ENCODE measurements at regions not wholly inside any gene's neighbourhood (a gene's known extent, or its start where the extent isn't known, plus 50 kb on each side); places are given as distances from the start of the nearest gene placed in this dataset.
"Not testable (repeated sequence)": the region's sequence is repeated elsewhere in the genome, so short reads cannot be mapped to it uniquely, and the experiment has no call there.

DNA sequence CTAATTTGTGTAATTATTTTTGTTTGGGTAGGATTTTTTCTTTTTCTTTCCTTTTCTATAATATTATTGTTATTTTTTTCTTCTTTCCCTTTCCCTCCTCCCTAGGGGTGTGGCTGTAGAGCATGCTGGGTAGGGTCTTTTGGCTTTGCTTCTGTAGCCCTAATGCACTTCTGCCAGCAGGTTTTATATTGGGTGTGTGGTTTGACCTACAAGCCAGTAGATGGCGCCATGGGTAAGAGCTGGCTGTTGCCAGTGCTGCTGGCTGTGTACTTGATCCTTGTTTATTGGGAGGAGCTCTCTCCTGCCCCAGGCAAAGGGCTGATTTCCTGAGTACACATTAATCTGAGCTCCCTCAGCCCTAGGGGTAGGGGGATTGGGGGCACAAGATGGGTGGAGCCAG is 67.7 kb upstream of the PARP4 start:
- Mint-ChIP-seq H3K4me3 (peak overlapping the region; percentile 59), H3K9me3 (peaks cover 25% of the 10 kb centered on the region)
- H3K27me3 Mint-ChIP-seq (ENCODE audit: low read depth); H3K27ac Mint-ChIP-seq; H3K36me3 Mint-ChIP-seq; H3K4me1 Mint-ChIP-seq; POLR2A ChIA-PET: not testable (repeated sequence)
- TF ChIP-seq, protein P1, sequence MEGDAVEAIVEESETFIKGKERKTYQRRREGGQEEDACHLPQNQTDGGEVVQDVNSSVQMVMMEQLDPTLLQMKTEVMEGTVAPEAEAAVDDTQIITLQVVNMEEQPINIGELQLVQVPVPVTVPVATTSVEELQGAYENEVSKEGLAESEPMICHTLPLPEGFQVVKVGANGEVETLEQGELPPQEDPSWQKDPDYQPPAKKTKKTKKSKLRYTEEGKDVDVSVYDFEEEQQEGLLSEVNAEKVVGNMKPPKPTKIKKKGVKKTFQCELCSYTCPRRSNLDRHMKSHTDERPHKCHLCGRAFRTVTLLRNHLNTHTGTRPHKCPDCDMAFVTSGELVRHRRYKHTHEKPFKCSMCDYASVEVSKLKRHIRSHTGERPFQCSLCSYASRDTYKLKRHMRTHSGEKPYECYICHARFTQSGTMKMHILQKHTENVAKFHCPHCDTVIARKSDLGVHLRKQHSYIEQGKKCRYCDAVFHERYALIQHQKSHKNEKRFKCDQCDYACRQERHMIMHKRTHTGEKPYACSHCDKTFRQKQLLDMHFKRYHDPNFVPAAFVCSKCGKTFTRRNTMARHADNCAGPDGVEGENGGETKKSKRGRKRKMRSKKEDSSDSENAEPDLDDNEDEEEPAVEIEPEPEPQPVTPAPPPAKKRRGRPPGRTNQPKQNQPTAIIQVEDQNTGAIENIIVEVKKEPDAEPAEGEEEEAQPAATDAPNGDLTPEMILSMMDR (IDR thresholded peaks at IDR 0.05), result peak; percentile 36
- peak; percentile 28 for DNase-seq (ENCODE audit: low spot score)
- peak; percentile 58; the same call in 1 of the 2 replicates for ATAC-seq
- CTCF ChIA-PET, result interaction anchor here (0.7 to 1.8 kb wide), 6 partner anchors 39 to 114 kb away, joined by 3 to 6 read pairs (median 4); partner anchors contain the start of gene ATP12A

DNA sequence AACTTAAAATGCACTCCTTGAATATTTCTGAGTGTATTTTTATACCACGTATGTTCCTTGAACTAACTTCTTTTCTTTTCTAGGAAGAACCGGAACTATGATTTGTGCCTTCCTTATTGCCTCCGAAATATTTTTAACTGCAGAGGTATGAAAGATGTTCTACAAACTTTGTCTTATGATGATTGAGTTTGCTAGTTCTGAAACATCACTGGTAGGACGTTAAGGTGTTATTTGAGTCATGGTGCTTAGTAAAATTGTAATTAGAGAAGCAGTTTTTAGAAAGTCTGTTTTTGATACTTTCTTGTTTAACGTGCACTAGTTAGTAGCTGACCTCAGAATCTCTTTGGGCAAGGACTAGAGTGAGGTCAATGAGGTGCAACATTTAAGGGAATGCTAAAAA is 69.0 kb upstream of the PARP4 start:
- H3K27me3 Mint-ChIP-seq (ENCODE audit: low read depth); H3K4me1 Mint-ChIP-seq; H3K27ac Mint-ChIP-seq; H3K4me3 Mint-ChIP-seq; POLR2A ChIA-PET; DNase-seq (ENCODE audit: low spot score); ATAC-seq; H3K36me3 Mint-ChIP-seq: not testable (repeated sequence)
- CTCF ChIA-PET, result interaction anchor here (1.4 kb wide), 1 partner anchor 98 kb away, joined by 3 read pairs; the partner anchor contains the start of gene ATP12A
- H3K9me3 Mint-ChIP-seq, result peaks cover 14% of the 10 kb centered on the region

DNA sequence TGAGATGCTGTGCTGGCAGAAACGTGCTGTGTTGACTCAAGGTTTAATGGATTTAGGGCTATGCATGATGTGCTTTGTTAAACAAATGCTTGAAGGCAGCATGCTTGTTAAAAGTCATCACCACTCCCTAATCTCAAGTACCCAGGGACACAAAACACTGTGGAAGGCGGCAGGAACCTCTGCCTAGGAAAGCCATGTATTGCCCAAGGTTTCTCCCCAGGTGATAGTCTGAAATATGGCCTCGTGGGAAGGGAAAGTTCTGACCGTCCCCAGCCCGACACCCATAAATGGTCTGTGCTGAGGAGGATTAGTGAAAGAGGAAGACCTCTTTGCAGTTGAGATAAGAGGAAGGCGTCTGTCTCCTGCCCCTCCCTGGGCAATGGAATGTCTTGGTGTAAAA is 79.1 kb upstream of the PARP4 start:
- DNase-seq (ENCODE audit: low spot score); ATAC-seq; H3K27ac Mint-ChIP-seq; CTCF ChIA-PET; H3K27me3 Mint-ChIP-seq (ENCODE audit: low read depth); H3K4me3 Mint-ChIP-seq; POLR2A ChIA-PET: not testable (repeated sequence)
- Mint-ChIP-seq H3K9me3 (peaks cover 14% of the 10 kb centered on the region), H3K4me1 (peaks cover 14% of the 10 kb centered on the region), H3K36me3 (peaks cover 13% of the 10 kb centered on the region)

DNA sequence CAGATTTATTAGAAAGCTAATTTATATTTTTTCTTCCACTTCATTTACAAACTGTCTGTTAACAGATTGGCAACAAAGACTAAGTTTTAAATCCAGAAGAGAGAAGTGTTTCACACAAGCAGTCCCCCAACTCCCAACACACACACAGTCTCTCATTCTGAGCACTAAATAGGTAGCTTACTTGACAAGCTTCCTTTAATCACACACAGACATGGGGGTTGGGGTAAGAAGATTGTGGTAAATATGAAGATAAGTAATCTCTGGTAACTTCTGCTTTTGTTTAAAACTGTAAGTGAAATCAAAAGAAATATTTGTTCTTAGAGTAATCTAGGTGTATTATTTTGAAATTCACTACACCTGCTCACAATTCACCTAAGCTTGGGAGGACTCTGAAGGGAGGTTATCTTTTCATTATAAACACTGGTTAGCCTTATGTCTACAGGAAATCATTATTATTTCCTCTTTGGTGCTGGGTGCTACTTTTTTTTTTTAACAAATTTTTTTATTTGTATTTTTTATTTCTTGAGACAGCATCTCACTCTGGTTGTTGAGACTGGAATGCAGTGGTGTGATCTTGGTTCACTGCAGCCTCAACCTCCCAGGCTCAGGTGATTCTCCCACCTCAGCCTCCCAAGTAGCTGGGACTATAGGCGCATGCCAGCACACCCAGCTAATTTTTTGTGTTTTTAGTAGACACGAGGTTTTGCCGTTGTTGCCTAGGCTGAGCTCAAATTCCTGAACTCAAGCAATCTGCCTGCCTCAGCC is 82.1 kb upstream of the ATP12A start:
- POLR2A ChIA-PET, result not testable (repeated sequence)

DNA sequence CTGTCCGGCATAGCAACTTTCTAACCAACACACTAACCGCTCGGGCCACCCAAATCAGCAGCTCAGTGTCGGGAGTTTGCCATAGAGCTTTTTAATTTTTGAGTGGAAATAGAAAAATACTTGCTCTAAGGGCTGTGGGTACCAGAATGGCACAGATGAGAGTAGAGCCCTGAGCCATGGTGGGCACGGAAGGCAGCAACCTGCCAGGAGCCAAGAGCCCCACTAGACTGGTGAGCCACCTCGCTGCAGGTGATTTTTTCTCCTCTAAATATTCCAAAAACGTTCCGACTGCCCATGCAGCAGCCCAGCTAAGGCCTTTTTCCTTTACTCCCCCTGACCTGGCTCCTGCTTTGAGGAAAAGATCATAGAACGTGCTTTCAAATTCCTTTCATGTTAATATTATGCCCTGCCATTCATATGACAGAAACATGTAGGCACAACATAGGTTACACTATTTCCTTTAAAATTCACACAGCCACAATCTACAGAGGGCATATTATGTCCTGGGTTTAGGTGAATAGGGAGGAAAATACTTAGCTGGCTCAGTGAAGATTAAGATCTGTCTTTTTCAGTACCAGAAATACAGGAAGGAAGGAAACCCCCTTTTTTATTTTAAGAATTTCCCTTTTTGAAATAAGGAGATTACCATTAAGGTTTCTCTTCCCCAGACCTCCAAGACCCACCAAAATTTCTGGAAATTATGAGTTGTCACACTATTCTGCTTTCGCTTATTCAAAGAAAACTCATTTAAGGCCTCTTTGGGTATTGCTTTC is 81.0 kb upstream of the ATP12A start:
- Mint-ChIP-seq H3K27me3 (ENCODE audit: low read depth) (peaks cover 15% of the 10 kb centered on the region), H3K9me3 (peaks cover 14% of the 10 kb centered on the region)
- H3K36me3 Mint-ChIP-seq; H3K27ac Mint-ChIP-seq; POLR2A ChIA-PET; H3K4me3 Mint-ChIP-seq; DNase-seq (ENCODE audit: low spot score); ATAC-seq; H3K4me1 Mint-ChIP-seq; CTCF ChIA-PET: not testable (repeated sequence)

More for the DNA sequence above, 82.1 kb upstream of the ATP12A start:
- CTCF ChIA-PET; H3K9me3 Mint-ChIP-seq; DNase-seq (ENCODE audit: low spot score); ATAC-seq; H3K4me3 Mint-ChIP-seq; H3K27ac Mint-ChIP-seq; H3K36me3 Mint-ChIP-seq; H3K4me1 Mint-ChIP-seq; H3K27me3 Mint-ChIP-seq (ENCODE audit: low read depth): not testable (repeated sequence)

DNA sequence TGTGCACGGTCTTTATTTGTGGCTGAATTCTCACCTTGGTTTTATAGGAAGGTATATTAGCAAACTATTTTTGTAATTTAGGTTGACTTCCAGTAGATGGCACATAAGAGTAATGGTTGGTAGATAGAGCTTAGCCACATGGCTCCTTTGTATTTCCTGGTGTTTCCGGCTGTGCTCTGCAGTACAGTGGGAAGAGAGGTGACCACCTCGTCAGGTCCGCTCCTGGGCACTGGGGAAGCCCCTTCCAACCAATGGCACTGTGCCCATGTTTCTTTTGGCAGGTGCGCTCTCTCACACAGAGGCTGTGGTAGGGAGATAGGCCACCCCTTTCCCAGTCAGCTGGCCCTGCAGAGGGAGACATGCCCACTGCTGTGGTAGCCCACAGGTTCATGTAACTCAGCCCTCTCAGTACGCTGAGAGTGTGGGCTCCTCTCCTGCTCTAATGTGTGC is 74.3 kb upstream of the ATP12A start:
- TF ChIP-seq NR3C1 (CRISPR knock-in tag; conservative IDR thresholded peaks at IDR 0.05; ENCODE audit: low read depth), result no peak
- TF ChIP-seq, protein P2, sequence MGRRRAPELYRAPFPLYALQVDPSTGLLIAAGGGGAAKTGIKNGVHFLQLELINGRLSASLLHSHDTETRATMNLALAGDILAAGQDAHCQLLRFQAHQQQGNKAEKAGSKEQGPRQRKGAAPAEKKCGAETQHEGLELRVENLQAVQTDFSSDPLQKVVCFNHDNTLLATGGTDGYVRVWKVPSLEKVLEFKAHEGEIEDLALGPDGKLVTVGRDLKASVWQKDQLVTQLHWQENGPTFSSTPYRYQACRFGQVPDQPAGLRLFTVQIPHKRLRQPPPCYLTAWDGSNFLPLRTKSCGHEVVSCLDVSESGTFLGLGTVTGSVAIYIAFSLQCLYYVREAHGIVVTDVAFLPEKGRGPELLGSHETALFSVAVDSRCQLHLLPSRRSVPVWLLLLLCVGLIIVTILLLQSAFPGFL (CRISPR knock-in tag; IDR thresholded peaks at IDR 0.05; ENCODE audit: borderline replicate concordance), result no peak
- Mint-ChIP-seq H3K4me3 (no peak overlapping the region), H3K27ac (no peak overlapping the region), H3K9me3 (peaks cover 18% of the 10 kb centered on the region), H3K27me3 (ENCODE audit: low read depth) (peaks cover 22% of the 10 kb centered on the region), H3K4me1 (no peaks in the 10 kb centered on the region), H3K36me3 (no peaks in the 10 kb centered on the region)
- DNase-seq (ENCODE audit: low spot score) (no peak), ATAC-seq (no peak)
- CTCF ChIA-PET, result no interaction called here
- POLR2A ChIA-PET, result no interaction called here
